Large intestine (tissue), 3 donors: ENCODE measurements at regions not wholly inside any gene's neighbourhood (a gene's known extent, or its start where the extent isn't known, plus 50 kb on each side); places are given as distances from the start of the nearest gene placed in this dataset.

Experiments
- DNase-seq, 2 donors: peaks; one replicate each; pipeline versions ENCODE4 v3.0.0 to v3.0.0-alpha.2; 2013
- H3K27ac ChIP-seq: one replicate; pipeline ENCODE4 v1.5.1; 2013; ENCODE audit warnings: low read length
- H3K27me3 ChIP-seq: 2 replicates; pipeline ENCODE4 v1.6.1; 2013; ENCODE audit warnings: low read length; ENCODE audit not compliant: control insufficient read depth, insufficient read depth
- H3K36me3 ChIP-seq: 2 replicates; pipeline ENCODE4 v1.6.1; 2013; ENCODE audit warnings: low read length; ENCODE audit not compliant: control insufficient read depth, insufficient read depth
- H3K4me1 ChIP-seq: one replicate; pipeline ENCODE4 v1.6.1; 2013; ENCODE audit warnings: low read length; ENCODE audit not compliant: control insufficient read depth, insufficient read depth
- H3K4me3 ChIP-seq: one replicate; pipeline ENCODE4 v1.5.1; 2013; ENCODE audit warnings: low read length
- H3K9me3 ChIP-seq: one replicate; pipeline ENCODE4 v1.6.1; 2013; ENCODE audit warnings: mild to moderate bottlenecking, low read depth, low read length, moderate library complexity; ENCODE audit not compliant: control insufficient read depth
- WGBS: methylation state at CpG from one replicate; pipeline ENCODE4 v1.1.5; 2013; ENCODE audit warnings: low lambda C conversion rate; ENCODE audit not compliant: insufficient coverage; 5-methylcytosine and 5-hydroxymethylcytosine counted together

GRCh38 chr13:106310291-106310865 lies 225.1 kb downstream of the EFNB2 start:
- Histone ChIP-seq H3K4me1 (no peaks in the 10 kb centered on the region), H3K9me3 (no peaks in the 10 kb centered on the region), H3K27me3 (no peaks in the 10 kb centered on the region), H3K27ac (no peak overlapping the region), H3K4me3 (no peak overlapping the region), H3K36me3 (no peaks in the 10 kb centered on the region)
- 100% methylated on average over 1 of the region's 1 CpG for WGBS
- no peak for DNase-seq

GRCh38 chr13:106306748-106307277 lies 228.6 kb downstream of the EFNB2 start:
- Histone ChIP-seq H3K27ac (no peak overlapping the region), H3K4me1 (no peaks in the 10 kb centered on the region), H3K4me3 (no peak overlapping the region), H3K9me3 (no peaks in the 10 kb centered on the region), H3K27me3 (no peaks in the 10 kb centered on the region), H3K36me3 (no peaks in the 10 kb centered on the region)
- DNase-seq: no peak
- WGBS: 100% methylated on average over 2 of the region's 6 CpGs

GRCh38 chr13:106302843-106303242 lies 232.6 kb downstream of the EFNB2 start:
- 100% methylated on average over 2 of the region's 2 CpGs for WGBS
- Histone ChIP-seq H3K9me3 (no peaks in the 10 kb centered on the region), H3K36me3 (no peaks in the 10 kb centered on the region), H3K4me3 (no peak overlapping the region), H3K4me1 (no peaks in the 10 kb centered on the region), H3K27ac (no peak overlapping the region), H3K27me3 (no peaks in the 10 kb centered on the region)
- DNase-seq: no peak

GRCh38 chr13:106302011-106302410 lies 233.5 kb downstream of the EFNB2 start:
- no peaks in the 10 kb centered on the region for H3K4me1 ChIP-seq
- WGBS: no CpG with 5 or more reads among the region's 1 CpG
- no peak for DNase-seq
- no peak overlapping the region for H3K27ac ChIP-seq
- no peaks in the 10 kb centered on the region for H3K9me3 ChIP-seq
- no peaks in the 10 kb centered on the region for H3K36me3 ChIP-seq
- H3K4me3 ChIP-seq: no peak overlapping the region
- no peaks in the 10 kb centered on the region for H3K27me3 ChIP-seq

GRCh38 chr13:106299621-106300020 lies 235.8 kb downstream of the EFNB2 start:
- 88% methylated on average over 2 of the region's 5 CpGs for WGBS
- no peaks in the 10 kb centered on the region for H3K36me3 ChIP-seq
- H3K9me3 ChIP-seq: no peaks in the 10 kb centered on the region
- H3K27ac ChIP-seq: no peak overlapping the region
- DNase-seq: no peak
- H3K4me1 ChIP-seq: no peaks in the 10 kb centered on the region
- no peaks in the 10 kb centered on the region for H3K27me3 ChIP-seq
- H3K4me3 ChIP-seq: no peak overlapping the region

GRCh38 chr13:106297283-106297682 lies 238.2 kb downstream of the EFNB2 start:
- Histone ChIP-seq H3K27ac (no peak overlapping the region), H3K9me3 (no peaks in the 10 kb centered on the region), H3K36me3 (no peaks in the 10 kb centered on the region), H3K4me3 (no peak overlapping the region), H3K27me3 (no peaks in the 10 kb centered on the region), H3K4me1 (no peaks in the 10 kb centered on the region)
- DNase-seq: no peak
- WGBS: 100% methylated on average over 1 of the region's 1 CpG

- 100% methylated on average over 1 of the region's 3 CpGs for WGBS
These were observed 238.7 kb downstream of the EFNB2 start for GRCh38 chr13:106296723-106297122.

GRCh38 chr13:106295971-106296370 lies 239.5 kb downstream of the EFNB2 start:
- H3K27ac ChIP-seq: no peak overlapping the region
- WGBS: no CpG with 5 or more reads among the region's 7 CpGs

More at GRCh38 chr13:106296723-106297122, 238.7 kb downstream of the EFNB2 start:
- Histone ChIP-seq H3K36me3 (no peaks in the 10 kb centered on the region), H3K9me3 (no peaks in the 10 kb centered on the region), H3K4me1 (no peaks in the 10 kb centered on the region), H3K4me3 (no peak overlapping the region), H3K27me3 (no peaks in the 10 kb centered on the region), H3K27ac (no peak overlapping the region)
- DNase-seq: no peak

GRCh38 chr13:106291006-106291405 lies 244.5 kb downstream of the EFNB2 start:
- 55% methylated on average over 1 of the region's 1 CpG for WGBS
- H3K27ac ChIP-seq: no peak overlapping the region
- no peaks in the 10 kb centered on the region for H3K9me3 ChIP-seq
- H3K4me3 ChIP-seq: no peak overlapping the region
- no peaks in the 10 kb centered on the region for H3K27me3 ChIP-seq
- no peaks in the 10 kb centered on the region for H3K4me1 ChIP-seq
- no peak for DNase-seq
- H3K36me3 ChIP-seq: no peaks in the 10 kb centered on the region

More at GRCh38 chr13:106295971-106296370, 239.5 kb downstream of the EFNB2 start:
- Histone ChIP-seq H3K4me3 (no peak overlapping the region), H3K27me3 (no peaks in the 10 kb centered on the region), H3K36me3 (no peaks in the 10 kb centered on the region), H3K9me3 (no peaks in the 10 kb centered on the region), H3K4me1 (no peaks in the 10 kb centered on the region)
- no peak for DNase-seq

GRCh38 chr13:106287351-106287750 lies 248.1 kb downstream of the EFNB2 start:
- DNase-seq: no peak
- no peaks in the 10 kb centered on the region for H3K4me1 ChIP-seq
- no peak overlapping the region for H3K27ac ChIP-seq
- no peak overlapping the region for H3K4me3 ChIP-seq
- no peaks in the 10 kb centered on the region for H3K9me3 ChIP-seq
- no CpG with 5 or more reads among the region's 6 CpGs for WGBS
- H3K27me3 ChIP-seq: no peaks in the 10 kb centered on the region
- H3K36me3 ChIP-seq: no peaks in the 10 kb centered on the region

- no CpG with 5 or more reads among the region's 3 CpGs for WGBS
These were observed 248.7 kb downstream of the EFNB2 start for GRCh38 chr13:106286811-106287210.

More at GRCh38 chr13:106286811-106287210, 248.7 kb downstream of the EFNB2 start:
- no peaks in the 10 kb centered on the region for H3K4me1 ChIP-seq
- H3K27me3 ChIP-seq: no peaks in the 10 kb centered on the region
- no peak overlapping the region for H3K4me3 ChIP-seq
- no peaks in the 10 kb centered on the region for H3K9me3 ChIP-seq
- no peak overlapping the region for H3K27ac ChIP-seq
- no peaks in the 10 kb centered on the region for H3K36me3 ChIP-seq
- DNase-seq: peak in 1 of 2 donors; percentile 6
